ENCODE measurements at regions not wholly inside any gene's neighbourhood (a gene's known extent, or its start where the extent isn't known, plus 50 kb on each side); places are given as distances from the start of the nearest gene placed in this dataset.

DNA sequence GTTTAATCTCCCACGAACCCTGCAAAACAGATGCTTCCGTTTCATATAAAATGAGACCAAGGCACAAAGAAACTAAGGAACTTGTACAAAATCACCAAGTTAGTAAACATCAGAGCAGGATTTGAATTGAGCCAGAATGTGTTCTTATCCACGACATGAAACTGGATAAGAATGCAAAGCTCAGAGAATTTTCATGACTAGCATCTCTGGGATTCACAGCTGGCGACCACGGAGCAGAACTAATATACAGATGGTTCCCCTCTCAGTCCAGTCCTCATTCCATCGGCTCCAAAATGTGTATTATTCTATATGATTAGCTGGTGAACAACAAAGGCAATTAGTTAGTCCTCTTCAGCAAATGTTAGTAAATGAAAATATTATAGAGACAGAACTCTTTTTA is 72.3 kb upstream of the ERG start:
- TF ChIP-seq EZH2phosphoT487 (IDR thresholded peaks at IDR 0.05) (no peak), EZH2 (IDR thresholded peaks at IDR 0.05) (no peak)
- TF ChIP-seq, protein P1, sequence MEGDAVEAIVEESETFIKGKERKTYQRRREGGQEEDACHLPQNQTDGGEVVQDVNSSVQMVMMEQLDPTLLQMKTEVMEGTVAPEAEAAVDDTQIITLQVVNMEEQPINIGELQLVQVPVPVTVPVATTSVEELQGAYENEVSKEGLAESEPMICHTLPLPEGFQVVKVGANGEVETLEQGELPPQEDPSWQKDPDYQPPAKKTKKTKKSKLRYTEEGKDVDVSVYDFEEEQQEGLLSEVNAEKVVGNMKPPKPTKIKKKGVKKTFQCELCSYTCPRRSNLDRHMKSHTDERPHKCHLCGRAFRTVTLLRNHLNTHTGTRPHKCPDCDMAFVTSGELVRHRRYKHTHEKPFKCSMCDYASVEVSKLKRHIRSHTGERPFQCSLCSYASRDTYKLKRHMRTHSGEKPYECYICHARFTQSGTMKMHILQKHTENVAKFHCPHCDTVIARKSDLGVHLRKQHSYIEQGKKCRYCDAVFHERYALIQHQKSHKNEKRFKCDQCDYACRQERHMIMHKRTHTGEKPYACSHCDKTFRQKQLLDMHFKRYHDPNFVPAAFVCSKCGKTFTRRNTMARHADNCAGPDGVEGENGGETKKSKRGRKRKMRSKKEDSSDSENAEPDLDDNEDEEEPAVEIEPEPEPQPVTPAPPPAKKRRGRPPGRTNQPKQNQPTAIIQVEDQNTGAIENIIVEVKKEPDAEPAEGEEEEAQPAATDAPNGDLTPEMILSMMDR (IDR thresholded peaks at IDR 0.05), result no peak
